ENCODE measurements at regions not wholly inside any gene's neighbourhood (a gene's known extent, or its start where the extent isn't known, plus 50 kb on each side); places are given as distances from the start of the nearest gene placed in this dataset.

- no peak for TF ChIP-seq CTCF (IDR thresholded peaks at IDR 0.05)
- no peak for TF ChIP-seq EZH2 (IDR thresholded peaks at IDR 0.05)
Measured at GRCh38 chr7:114112806-114113205, 194.0 kb upstream of the PPP1R3A start.

All from neural progenitor cell (in vitro differentiated cells).